NCI-H748 (cell line): ENCODE measurements at regions not wholly inside any gene's neighbourhood (a gene's known extent, or its start where the extent isn't known, plus 50 kb on each side); places are given as distances from the start of the nearest gene placed in this dataset.

Experiments
- DNase-seq: peaks from one replicate; lab custom pipeline; 2025; ENCODE audit not compliant: unreplicated experiment; lab: John Stamatoyannopoulos, UW

- no peak for DNase-seq
Observed at GRCh38 chr4:184529283-184529682, 54.9 kb upstream of the IRF2 start.

GRCh38 chr4:184528713-184529112, 54.4 kb upstream of the IRF2 start:
- no peak for DNase-seq

- no peak for DNase-seq
Observed at GRCh38 chr4:184528051-184528450, 53.7 kb upstream of the IRF2 start.

GRCh38 chr4:184526228-184526627, 51.9 kb upstream of the IRF2 start:
- no peak for DNase-seq
